DND-41 (cell line): ENCODE measurements at regions not wholly inside any gene's neighbourhood (a gene's known extent, or its start where the extent isn't known, plus 50 kb on each side); places are given as distances from the start of the nearest gene placed in this dataset.

ENCODE experiments used
- EZH2 ChIP-seq: IDR thresholded peaks from 3 replicates; pipeline ENCODE4 v1.6.1; 2012; ENCODE audit warnings: borderline replicate concordance, low read depth, mild to moderate bottlenecking, moderate library complexity, low read length, inconsistent platforms; ENCODE audit not compliant: severe bottlenecking
- TF ChIP-seq, protein P1 (sequence below): IDR thresholded peaks from 2 replicates; pipeline ENCODE4 v1.5.1; 2012; ENCODE audit warnings: borderline replicate concordance, low read length, moderate library complexity, mild to moderate bottlenecking; ENCODE audit not compliant: poor library complexity, severe bottlenecking; ENCODE audit errors: extremely low read depth

DNA sequence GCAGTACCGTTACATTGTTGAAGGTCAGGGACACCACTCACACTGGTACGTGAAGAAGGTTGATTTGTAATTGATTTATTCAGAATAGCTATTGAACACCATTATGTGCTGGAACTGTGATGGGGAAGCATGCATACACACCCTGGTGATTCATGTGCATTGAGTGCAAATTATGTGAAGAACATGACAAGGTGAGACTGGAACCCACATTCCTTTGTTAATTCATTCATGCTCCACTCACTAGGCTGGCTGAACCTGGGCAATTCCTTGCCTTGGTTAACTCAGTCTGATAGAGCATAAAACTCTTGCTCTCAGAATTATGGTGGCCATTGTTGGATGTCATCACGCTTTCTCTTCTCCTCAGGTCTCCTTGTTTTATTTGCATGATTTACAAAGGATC, 67.3 kb upstream of the TPK1 start:
- TF ChIP-seq, protein P1, sequence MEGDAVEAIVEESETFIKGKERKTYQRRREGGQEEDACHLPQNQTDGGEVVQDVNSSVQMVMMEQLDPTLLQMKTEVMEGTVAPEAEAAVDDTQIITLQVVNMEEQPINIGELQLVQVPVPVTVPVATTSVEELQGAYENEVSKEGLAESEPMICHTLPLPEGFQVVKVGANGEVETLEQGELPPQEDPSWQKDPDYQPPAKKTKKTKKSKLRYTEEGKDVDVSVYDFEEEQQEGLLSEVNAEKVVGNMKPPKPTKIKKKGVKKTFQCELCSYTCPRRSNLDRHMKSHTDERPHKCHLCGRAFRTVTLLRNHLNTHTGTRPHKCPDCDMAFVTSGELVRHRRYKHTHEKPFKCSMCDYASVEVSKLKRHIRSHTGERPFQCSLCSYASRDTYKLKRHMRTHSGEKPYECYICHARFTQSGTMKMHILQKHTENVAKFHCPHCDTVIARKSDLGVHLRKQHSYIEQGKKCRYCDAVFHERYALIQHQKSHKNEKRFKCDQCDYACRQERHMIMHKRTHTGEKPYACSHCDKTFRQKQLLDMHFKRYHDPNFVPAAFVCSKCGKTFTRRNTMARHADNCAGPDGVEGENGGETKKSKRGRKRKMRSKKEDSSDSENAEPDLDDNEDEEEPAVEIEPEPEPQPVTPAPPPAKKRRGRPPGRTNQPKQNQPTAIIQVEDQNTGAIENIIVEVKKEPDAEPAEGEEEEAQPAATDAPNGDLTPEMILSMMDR, result no peak
- TF ChIP-seq EZH2, result no peak
